Endothelial cell of umbilical vein (primary cell): ENCODE measurements at regions not wholly inside any gene's neighbourhood (a gene's known extent, or its start where the extent isn't known, plus 50 kb on each side); places are given as distances from the start of the nearest gene placed in this dataset.

Source experiments
- BruUV-seq: library from RNA; stranded (reverse); fragments of 400-500 nt; replicated peaks from 2 replicates; lab custom pipeline; 2021; lab: Mats Ljungman, UMichigan
- CTCF ChIA-PET: fragments of 300-600, 350-600 bp; sonication (Branson Sonifier 250); formaldehyde crosslinking; loops from one replicate; lab custom pipeline; 2021; ENCODE audit warnings: antibody characterized with exemption, inconsistent platforms; lab: Charles Lee
- POLR2A ChIA-PET: fragments of 300-600, 350-600 bp; sonication (Branson Sonifier 250); formaldehyde crosslinking; loops from one replicate; lab custom pipeline; 2021; ENCODE audit warnings: antibody characterized with exemption, inconsistent platforms; lab: Charles Lee
- DNase-seq: peaks from one replicate; pipeline ENCODE4 v3.0.0-alpha.2; 2011; ENCODE audit warnings: low read depth, low spot score
- FAIRE-seq: peaks from 2 replicates; lab custom pipeline; 2011; peaks lifted over from hg19 to GRCh38; lab: Jason Lieb, UNC
- H2AFZ ChIP-seq: 2 replicates; pipeline ENCODE4 v1.6.0; 2012; ENCODE audit warnings: low read depth, low read length, control low read depth, inconsistent platforms
- H3K27ac ChIP-seq: 2 replicates; pipeline ENCODE4 v1.5.1; 2011; ENCODE audit warnings: low read depth, mild to moderate bottlenecking, control low read depth, low read length, moderate library complexity; ENCODE audit not compliant: insufficient read depth
- H3K27me3 ChIP-seq, 2 experiments: 2 replicates each; pipeline versions ENCODE4 v1.6.0 to v1.6.1; 2011; ENCODE audit warnings: low read length in 2 of 2, mixed read lengths in 1 of 2; ENCODE audit not compliant: control insufficient read depth in 2 of 2, insufficient read depth in 2 of 2
- H3K36me3 ChIP-seq, 2 experiments: 2 replicates in 1 of 2; 3 replicates in 1 of 2; pipeline ENCODE4 v1.5.1; 2011; ENCODE audit warnings: low read length in 2 of 2, mild to moderate bottlenecking in 1 of 2, moderate library complexity in 1 of 2; ENCODE audit not compliant: control insufficient read depth in 2 of 2, insufficient read depth in 2 of 2; ENCODE audit errors: extremely low read depth in 1 of 2
- H3K4me1 ChIP-seq: 3 replicates; pipeline ENCODE4 v1.5.1; 2011; ENCODE audit warnings: mild to moderate bottlenecking, low read length; ENCODE audit not compliant: control insufficient read depth, insufficient read depth; ENCODE audit errors: extremely low read depth
- H3K4me2 ChIP-seq: 2 replicates; pipeline ENCODE4 v1.6.1; 2011; ENCODE audit warnings: low read length, control low read depth, mixed read lengths; ENCODE audit not compliant: insufficient read depth
- H3K4me3 ChIP-seq, 3 experiments: fragments of 200-600 bp in 1 of 3; sonication (generic), shearing (Covaris generic) in 1 of 3; replicated peaks in 1 of 3; 2 replicates each; pipeline ENCODE4 v1.5.1; 2011 to 2016; ENCODE audit warnings: control low read depth in 3 of 3, low read length in 3 of 3, mild to moderate bottlenecking in 2 of 3, inconsistent platforms in 1 of 3, low read depth in 1 of 3, moderate library complexity in 1 of 3; ENCODE audit not compliant: insufficient read depth in 1 of 3
- H3K79me2 ChIP-seq: 2 replicates; pipeline ENCODE4 v1.6.0; 2012; ENCODE audit warnings: low read length, inconsistent platforms; ENCODE audit not compliant: control insufficient read depth, insufficient read depth
- H3K9ac ChIP-seq: replicated peaks from 2 replicates; pipeline ENCODE3; 2011; ENCODE audit warnings: low read length, control low read depth; ENCODE audit not compliant: insufficient read depth; ENCODE audit errors: extremely low read depth
- H3K9me1 ChIP-seq: replicated peaks from 3 replicates; pipeline ENCODE4 v1.6.0; 2011; ENCODE audit warnings: mild to moderate bottlenecking, low read length; ENCODE audit not compliant: control insufficient read depth, insufficient read depth; ENCODE audit errors: extremely low read depth
- H3K9me3 ChIP-seq: replicated peaks from 2 replicates; pipeline ENCODE4 v1.5.1; 2012; ENCODE audit warnings: low read length, inconsistent platforms; ENCODE audit not compliant: control insufficient read depth, insufficient read depth
- H4K20me1 ChIP-seq: replicated peaks from 2 replicates; pipeline ENCODE3; 2011; ENCODE audit warnings: mild to moderate bottlenecking, low read length; ENCODE audit not compliant: control insufficient read depth, insufficient read depth; ENCODE audit errors: extremely low read depth
- CTCF ChIP-seq, 2 donors: IDR thresholded peaks; 1 replicate in 1 of 2; 2 replicates in 1 of 2; pipeline ENCODE4 v1.5.1; 2011; ENCODE audit warnings: low read length in 2 of 2, mild to moderate bottlenecking in 2 of 2, moderate library complexity in 2 of 2, control low read depth in 1 of 2, inconsistent platforms in 1 of 2, low read depth in 1 of 2; ENCODE audit not compliant: insufficient read depth in 1 of 2; ENCODE audit errors: extremely low read depth in 1 of 2
- EZH2 ChIP-seq: IDR thresholded peaks from 2 replicates; pipeline ENCODE4 v1.6.1; 2012; ENCODE audit warnings: borderline replicate concordance, low read depth, mild to moderate bottlenecking, moderate library complexity, low read length, inconsistent platforms; ENCODE audit not compliant: severe bottlenecking
- FOS ChIP-seq: IDR thresholded peaks from 2 replicates; pipeline ENCODE4 v1.6.1; 2011; ENCODE audit warnings: mild to moderate bottlenecking, low read length, moderate library complexity, borderline replicate concordance; ENCODE audit not compliant: insufficient read depth
- GATA2 ChIP-seq: IDR thresholded peaks from 2 replicates; pipeline ENCODE4 v1.7.0; 2011; ENCODE audit warnings: low read depth, mild to moderate bottlenecking, moderate library complexity, mixed read lengths, low read length; ENCODE audit not compliant: insufficient read length, insufficient read depth
- JUN ChIP-seq: IDR thresholded peaks from 2 replicates; pipeline ENCODE4 v1.6.1; 2011; ENCODE audit warnings: borderline replicate concordance, low read depth; ENCODE audit not compliant: insufficient read length, insufficient read depth
- MAX ChIP-seq: IDR thresholded peaks from 2 replicates; pipeline ENCODE4 v1.6.1; 2011; ENCODE audit not compliant: insufficient read depth, insufficient read length
- MYC ChIP-seq: IDR thresholded peaks from one replicate; pipeline ENCODE4 v1.6.1; 2011; ENCODE audit warnings: mild to moderate bottlenecking, low read depth, low read length
- POLR2A ChIP-seq: IDR thresholded peaks from 2 replicates; pipeline ENCODE4 v1.6.1; 2012; ENCODE audit warnings: low read depth, mild to moderate bottlenecking, control low read depth, low read length
- POLR2AphosphoS5 ChIP-seq: IDR thresholded peaks from 2 replicates; pipeline ENCODE4 v1.6.1; 2012; ENCODE audit warnings: low read depth, mild to moderate bottlenecking, control low read depth, low read length, moderate library complexity; ENCODE audit not compliant: insufficient read depth
- dilution Hi-C: fragments of 300-500 bp; cut with MboI; formaldehyde crosslinking; loops from one replicate; pipeline ENCODE4 v1.15.0; 2019; ENCODE audit warnings: low sequenced_read_pairs; ENCODE audit not compliant: extremely low pct_ligation_motif_present
- intact Hi-C: fragments of 100-400 bp; cut with micrococcal nuclease; formaldehyde crosslinking; loops from one replicate; pipeline ENCODE4 v1.10.0; 2022

- Histone ChIP-seq H3K27me3 (no peaks in the 10 kb centered on the region), H3K4me3 (no peak overlapping the region), H3K36me3 (no peaks in the 10 kb centered on the region), H3K79me2 (no peaks in the 10 kb centered on the region), H2AFZ (peak overlapping the region; percentile 14), H3K27ac (no peak overlapping the region), H3K9me3 (no peaks in the 10 kb centered on the region), H4K20me1 (no peaks in the 10 kb centered on the region), H3K4me2 (no peak overlapping the region), H3K9me1 (no peaks in the 10 kb centered on the region), H3K4me1 (peaks cover 20% of the 10 kb centered on the region), H3K9ac (no peak overlapping the region)
- CTCF ChIA-PET: interaction anchor here (1.1 kb wide), 1 partner anchor 12 kb away, joined by 4 read pairs; no protein-coding TSS in a partner anchor
- TF ChIP-seq POLR2A (no peak), MAX (no peak), EZH2 (no peak), CTCF (IDR thresholded peaks at IDR 0.05; ENCODE audit: extremely low read depth in 1 of 2, insufficient read depth in 1 of 2, low read depth in 1 of 2, low read length in 2 of 2) (no peak), POLR2AphosphoS5 (no peak), GATA2 (no peak), FOS (no peak), JUN (no peak), MYC (no peak)
- DNase-seq (no peak), FAIRE-seq (peak; percentile 15)
- BruUV-seq: no TSS peak
- POLR2A ChIA-PET: no interaction called here
- dilution Hi-C loops (no loop called here), intact Hi-C loops (no loop called here)
These were observed 1027.2 kb upstream of the GJE1 start for GRCh38 chr6:141105481-141105880.
